ENCODE measurements at regions not wholly inside any gene's neighbourhood (a gene's known extent, or its start where the extent isn't known, plus 50 kb on each side); places are given as distances from the start of the nearest gene placed in this dataset.
"Not testable (repeated sequence)": the region's sequence is repeated elsewhere in the genome, so short reads cannot be mapped to it uniquely, and the experiment has no call there.

DNA sequence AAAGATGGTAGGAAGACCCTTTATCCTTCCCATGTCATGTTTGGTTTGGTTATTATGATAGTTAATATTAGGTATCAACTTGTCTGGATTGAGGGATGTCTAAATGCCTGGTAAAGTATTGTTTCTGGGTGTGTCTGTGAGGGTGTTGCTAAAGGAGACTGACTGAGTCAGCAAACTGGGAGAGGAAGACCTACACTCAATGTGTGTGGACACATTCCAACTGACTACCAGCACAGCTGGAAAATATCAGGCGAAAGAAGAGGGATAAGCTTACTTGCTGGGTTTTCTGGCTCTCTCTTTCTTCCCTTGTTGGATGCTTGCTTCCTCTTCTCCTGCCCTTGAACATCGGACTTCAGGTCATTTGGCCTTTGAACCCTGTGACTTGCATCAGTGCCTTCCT is 1227.6 kb upstream of the EPHA6 start:
- Histone ChIP-seq H3K4me1 (no peaks in the 10 kb centered on the region), H3K27me3 (ENCODE audit: low read depth) (no peaks in the 10 kb centered on the region), H3K4me3 (no peak overlapping the region), H3K9me3 (replicated peaks) (no peaks in the 10 kb centered on the region), H3K36me3 (no peaks in the 10 kb centered on the region), H3K27ac (replicated peaks) (no peak overlapping the region)
- DNase-seq, result no peak
- intact Hi-C loops (cut with micrococcal nuclease), result no loop called here
- TF ChIP-seq, protein P1, sequence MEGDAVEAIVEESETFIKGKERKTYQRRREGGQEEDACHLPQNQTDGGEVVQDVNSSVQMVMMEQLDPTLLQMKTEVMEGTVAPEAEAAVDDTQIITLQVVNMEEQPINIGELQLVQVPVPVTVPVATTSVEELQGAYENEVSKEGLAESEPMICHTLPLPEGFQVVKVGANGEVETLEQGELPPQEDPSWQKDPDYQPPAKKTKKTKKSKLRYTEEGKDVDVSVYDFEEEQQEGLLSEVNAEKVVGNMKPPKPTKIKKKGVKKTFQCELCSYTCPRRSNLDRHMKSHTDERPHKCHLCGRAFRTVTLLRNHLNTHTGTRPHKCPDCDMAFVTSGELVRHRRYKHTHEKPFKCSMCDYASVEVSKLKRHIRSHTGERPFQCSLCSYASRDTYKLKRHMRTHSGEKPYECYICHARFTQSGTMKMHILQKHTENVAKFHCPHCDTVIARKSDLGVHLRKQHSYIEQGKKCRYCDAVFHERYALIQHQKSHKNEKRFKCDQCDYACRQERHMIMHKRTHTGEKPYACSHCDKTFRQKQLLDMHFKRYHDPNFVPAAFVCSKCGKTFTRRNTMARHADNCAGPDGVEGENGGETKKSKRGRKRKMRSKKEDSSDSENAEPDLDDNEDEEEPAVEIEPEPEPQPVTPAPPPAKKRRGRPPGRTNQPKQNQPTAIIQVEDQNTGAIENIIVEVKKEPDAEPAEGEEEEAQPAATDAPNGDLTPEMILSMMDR (IDR thresholded peaks at IDR 0.05; ENCODE audit: borderline replicate concordance), result no peak

DNA sequence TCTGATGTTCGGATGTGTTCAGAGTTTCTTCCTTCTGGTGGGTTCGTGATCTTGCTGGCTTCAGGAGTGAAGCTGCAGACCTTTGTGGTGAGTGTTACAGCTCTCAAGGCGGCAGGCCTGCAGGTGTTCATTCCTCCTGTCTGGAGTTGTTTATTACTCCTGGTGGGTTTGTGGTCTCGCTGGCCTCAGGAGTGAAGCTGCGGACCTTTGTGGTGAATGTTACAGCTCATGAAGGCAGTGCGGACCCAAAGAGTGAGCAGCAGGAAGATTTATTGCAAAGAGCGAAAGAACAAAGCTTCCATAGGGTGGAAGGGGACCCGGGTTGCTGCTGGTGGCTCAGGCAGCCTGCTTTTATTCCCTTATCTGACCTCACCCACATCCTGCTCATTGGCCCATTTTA is 1226.8 kb upstream of the EPHA6 start:
- H3K4me3 ChIP-seq; H3K9me3 ChIP-seq (replicated peaks); intact Hi-C loops (cut with micrococcal nuclease); H3K27ac ChIP-seq (replicated peaks); H3K27me3 ChIP-seq (ENCODE audit: low read depth); H3K4me1 ChIP-seq; H3K36me3 ChIP-seq; DNase-seq: not testable (repeated sequence)

- TF ChIP-seq, protein P1 (IDR thresholded peaks at IDR 0.05; ENCODE audit: borderline replicate concordance), result no peak
- H3K27ac ChIP-seq (replicated peaks), result no peak overlapping the region
- H3K36me3 ChIP-seq, result no peaks in the 10 kb centered on the region
- intact Hi-C loops (cut with micrococcal nuclease), result no loop called here
- H3K27me3 ChIP-seq (ENCODE audit: low read depth), result no peaks in the 10 kb centered on the region
- H3K4me1 ChIP-seq, result no peaks in the 10 kb centered on the region
- no peak overlapping the region for H3K4me3 ChIP-seq
- no peak for DNase-seq
- no peaks in the 10 kb centered on the region for H3K9me3 ChIP-seq (replicated peaks)
These were observed 1225.9 kb upstream of the EPHA6 start for GRCh38 chr3:95588473-95588872.

- intact Hi-C loops (cut with micrococcal nuclease), result no loop called here
- H3K27ac ChIP-seq (replicated peaks), result no peak overlapping the region
- H3K4me3 ChIP-seq, result no peak overlapping the region
- TF ChIP-seq, protein P1 (IDR thresholded peaks at IDR 0.05; ENCODE audit: borderline replicate concordance), result no peak
- H3K9me3 ChIP-seq (replicated peaks), result peaks cover 28% of the 10 kb centered on the region
- no peak for DNase-seq
- no peaks in the 10 kb centered on the region for H3K4me1 ChIP-seq
- no peaks in the 10 kb centered on the region for H3K36me3 ChIP-seq
- H3K27me3 ChIP-seq (ENCODE audit: low read depth), result no peaks in the 10 kb centered on the region
These were observed 1218.8 kb upstream of the EPHA6 start for GRCh38 chr3:95595416-95596075.

- H3K27ac ChIP-seq (replicated peaks), result no peak overlapping the region
- peaks cover 45% of the 10 kb centered on the region for H3K9me3 ChIP-seq (replicated peaks)
- H3K4me3 ChIP-seq, result no peak overlapping the region
- no peaks in the 10 kb centered on the region for H3K36me3 ChIP-seq
- no peaks in the 10 kb centered on the region for H3K27me3 ChIP-seq (ENCODE audit: low read depth)
- TF ChIP-seq, protein P1 (IDR thresholded peaks at IDR 0.05; ENCODE audit: borderline replicate concordance), result no peak
- H3K4me1 ChIP-seq, result no peaks in the 10 kb centered on the region
- intact Hi-C loops (cut with micrococcal nuclease), result no loop called here
- no peak for DNase-seq
These were observed 1206.5 kb upstream of the EPHA6 start for GRCh38 chr3:95607926-95608325.

DNA sequence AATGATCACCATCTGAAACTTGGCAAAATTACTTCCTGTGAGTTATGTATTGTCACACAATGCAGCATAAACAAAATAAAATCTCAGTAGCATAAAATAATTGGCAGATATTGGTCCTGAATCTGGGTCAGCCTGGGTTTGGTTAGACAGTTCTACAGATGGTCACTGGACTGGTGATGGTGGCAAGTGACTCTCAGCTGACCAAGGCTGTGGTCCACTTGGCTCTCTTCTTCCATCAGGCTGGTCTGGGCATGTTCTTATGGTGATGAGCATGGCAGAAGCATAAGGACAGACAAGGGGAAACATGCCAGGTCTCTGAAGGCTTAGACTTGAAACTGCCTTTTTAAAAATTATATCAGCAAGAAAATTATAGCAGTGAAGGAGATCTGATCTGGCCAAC is 1205.0 kb upstream of the EPHA6 start:
- no peak for DNase-seq
- TF ChIP-seq, protein P1 (IDR thresholded peaks at IDR 0.05; ENCODE audit: borderline replicate concordance), result no peak
- intact Hi-C loops (cut with micrococcal nuclease), result no loop called here
- Histone ChIP-seq H3K9me3 (replicated peaks) (peaks cover 45% of the 10 kb centered on the region), H3K36me3 (no peaks in the 10 kb centered on the region), H3K27ac (replicated peaks) (no peak overlapping the region), H3K4me1 (no peaks in the 10 kb centered on the region), H3K4me3 (no peak overlapping the region), H3K27me3 (ENCODE audit: low read depth) (no peaks in the 10 kb centered on the region)

All from left ventricle myocardium inferior (tissue), 1 donor.